ENCODE measurements at regions not wholly inside any gene's neighbourhood (a gene's known extent, or its start where the extent isn't known, plus 50 kb on each side); places are given as distances from the start of the nearest gene placed in this dataset.
A peak's percentile ranks its signal among the peaks of the same experiment; 100 is the strongest.
"Not testable (repeated sequence)": the region's sequence is repeated elsewhere in the genome, so short reads cannot be mapped to it uniquely, and the experiment has no call there.

DNA sequence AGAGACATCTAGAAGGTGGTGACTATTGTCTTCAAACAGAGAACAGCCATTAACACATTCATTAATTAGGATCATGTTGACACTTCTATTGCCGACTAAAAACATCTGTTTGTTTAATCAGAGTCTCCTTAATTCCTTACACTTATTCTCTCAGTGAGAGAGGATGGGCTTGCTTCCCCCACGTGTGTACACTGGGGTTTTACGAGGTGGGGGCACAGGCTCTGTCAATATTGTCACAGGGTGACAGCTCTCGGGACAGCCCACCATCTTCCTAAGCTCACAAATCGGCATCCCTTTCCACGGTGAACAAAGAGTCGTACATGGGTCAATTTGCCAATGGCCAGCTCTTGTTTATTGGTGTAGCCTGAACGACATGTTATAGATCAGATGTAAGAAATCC lies 413.2 kb downstream of the MIAT start:
- DNase-seq, result no peak

DNA sequence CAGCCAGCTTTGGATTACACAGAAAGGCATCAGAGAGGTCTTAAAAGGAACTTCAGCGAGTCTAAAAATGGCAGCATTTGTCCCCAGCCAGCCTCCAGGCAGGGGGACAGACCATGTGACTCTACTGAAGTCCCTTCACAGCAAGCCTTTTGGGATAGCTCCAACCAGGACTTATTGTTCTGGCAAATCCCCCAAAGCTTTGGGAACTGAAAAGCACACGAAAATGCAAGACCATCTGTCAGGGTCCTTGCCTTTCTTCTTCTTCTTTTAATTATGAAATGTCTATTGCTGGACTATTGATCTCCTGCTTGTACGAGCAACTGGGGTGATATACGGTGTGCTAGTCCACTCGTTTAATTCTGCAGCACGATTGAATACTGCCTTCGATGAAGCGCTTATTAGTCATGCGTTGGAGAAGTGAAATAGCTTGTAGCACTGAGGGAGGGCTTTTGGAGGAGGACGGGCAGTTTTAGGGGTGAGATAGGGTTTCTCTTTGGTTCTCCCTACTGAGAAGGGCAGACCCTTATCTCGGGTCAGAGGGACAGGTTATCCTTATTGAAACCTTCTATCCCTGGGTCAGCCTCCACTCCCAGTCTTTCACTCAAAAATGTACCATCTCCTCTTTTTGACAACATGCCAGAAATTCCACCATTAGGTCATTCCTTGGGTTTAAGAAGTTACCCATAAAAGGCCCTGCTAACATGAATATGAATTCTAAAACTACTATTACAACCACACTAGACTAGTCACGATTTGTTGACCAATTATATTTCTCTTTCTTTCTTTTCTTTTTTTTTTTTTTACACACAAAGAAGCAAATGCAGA lies 416.4 kb downstream of the MIAT start:
- DNase-seq, result no peak

GRCh38 chr22:27075028-27075678 lies 417.8 kb downstream of the MIAT start:
- DNase-seq, result peak; percentile 11

- no peak for DNase-seq
These were observed 418.5 kb downstream of the MIAT start for GRCh38 chr22:27075891-27076290.

- not testable (repeated sequence) for DNase-seq
These were observed 420.7 kb downstream of the MIAT start for GRCh38 chr22:27078064-27078463.

- no peak for DNase-seq
These were observed 422.7 kb downstream of the MIAT start for GRCh38 chr22:27080036-27080578.

DNA sequence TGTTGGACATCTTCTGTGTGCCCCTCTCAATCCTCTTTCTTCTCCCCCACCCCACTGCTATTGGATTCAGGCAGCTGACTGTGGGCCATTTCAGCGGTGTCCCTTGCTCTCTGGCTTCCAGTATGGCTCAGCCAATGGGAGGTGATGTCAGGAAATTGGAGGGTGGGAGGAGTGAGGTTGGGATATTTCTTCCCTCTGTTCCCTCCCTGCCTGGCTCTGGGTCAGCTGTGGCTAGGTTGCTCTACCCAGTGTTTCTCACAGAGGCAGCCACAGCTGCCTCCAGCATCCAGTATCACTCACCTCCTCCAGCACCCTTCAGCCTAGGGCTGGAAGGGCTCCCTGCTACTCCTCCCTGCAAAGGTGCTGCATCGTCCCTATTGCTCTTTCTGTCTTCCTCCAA lies 423.5 kb downstream of the MIAT start:
- no peak for DNase-seq

- DNase-seq, result no peak
These were observed 426.2 kb downstream of the MIAT start for GRCh38 chr22:27083610-27084009.

DNA sequence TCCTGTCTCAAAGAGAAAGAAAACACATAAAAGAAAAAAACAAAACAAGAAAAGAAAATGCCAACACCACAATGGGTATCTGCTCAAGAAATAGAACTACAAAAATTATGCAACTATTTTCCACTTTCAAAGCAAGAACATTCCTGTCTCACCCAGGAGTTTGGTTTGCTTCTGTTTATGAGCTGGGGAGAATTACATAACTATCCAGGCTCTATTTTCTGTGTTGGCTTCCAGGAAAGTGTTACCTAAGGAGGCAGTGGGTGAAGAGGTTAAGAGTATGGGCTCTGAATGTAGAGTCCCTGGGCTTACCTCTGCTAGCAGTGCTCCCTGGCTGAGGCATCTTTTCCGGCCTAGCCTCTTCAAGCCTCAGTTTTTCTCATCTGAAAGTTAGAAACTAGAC lies 426.7 kb downstream of the MIAT start:
- no peak for DNase-seq

- no peak for DNase-seq
These were observed 429.0 kb downstream of the MIAT start for GRCh38 chr22:27086080-27087044.

GRCh38 chr22:27087051-27087450 lies 429.7 kb downstream of the MIAT start:
- no peak for DNase-seq

DNA sequence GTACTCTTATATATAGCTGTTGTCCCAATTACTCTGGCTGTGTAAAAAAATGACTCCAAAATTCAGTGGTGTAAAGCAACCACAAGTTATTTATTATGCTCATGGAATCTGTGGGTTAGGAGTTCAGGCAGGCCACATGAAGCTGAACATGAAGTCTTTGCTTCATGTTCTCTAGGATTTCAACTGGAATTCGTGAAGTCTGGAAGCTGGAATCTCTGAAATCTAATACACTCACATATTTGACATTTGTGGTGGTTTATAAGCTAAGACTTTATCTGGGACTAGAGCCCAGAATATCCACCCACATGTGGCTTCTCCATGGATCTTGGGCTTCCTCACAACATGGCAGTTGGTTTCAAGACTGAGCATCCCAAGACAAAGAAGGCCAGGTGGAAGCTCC lies 430.6 kb downstream of the MIAT start:
- no peak for DNase-seq

DNA sequence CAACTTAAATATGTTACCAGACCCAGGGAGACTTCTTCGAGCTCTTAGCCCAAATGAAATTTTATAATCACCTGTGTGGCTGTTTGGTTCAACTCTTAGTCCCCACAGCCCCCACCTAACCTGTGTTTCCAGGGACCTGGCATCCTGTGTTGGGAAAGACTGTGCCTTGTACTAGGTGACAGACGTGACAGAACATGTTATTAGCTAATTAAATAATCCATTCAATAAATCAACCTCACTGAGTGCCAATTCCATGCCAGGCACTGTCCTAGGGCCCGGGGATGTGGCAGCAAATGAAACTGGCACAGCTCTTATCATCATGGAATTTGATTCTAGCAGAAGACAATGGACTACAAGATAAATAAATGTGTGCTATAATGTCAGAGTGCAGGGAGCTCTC lies 431.9 kb downstream of the MIAT start:
- no peak for DNase-seq

DNA sequence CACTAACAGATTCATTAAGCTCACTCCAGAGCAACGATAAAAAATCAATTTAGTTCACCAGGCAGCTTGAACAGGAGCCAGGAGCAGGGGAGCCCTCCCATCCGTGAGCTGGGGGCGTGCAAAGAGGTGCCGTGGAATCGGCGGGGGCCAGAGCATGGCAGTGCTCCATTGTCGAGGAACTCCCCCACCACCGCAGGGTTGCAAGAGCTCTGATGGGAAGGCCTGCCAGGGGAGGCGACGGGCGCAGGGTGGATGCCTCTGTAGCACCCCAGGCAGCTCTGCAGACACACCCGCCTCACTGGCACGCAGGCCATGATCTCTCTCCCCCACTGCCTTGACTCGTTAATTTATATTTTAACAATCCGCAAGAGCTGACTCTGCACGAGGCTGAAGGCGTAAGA lies 433.2 kb downstream of the MIAT start:
- DNase-seq, result no peak

GRCh38 chr22:27093422-27093821 lies 436.0 kb downstream of the MIAT start:
- DNase-seq, result no peak

GRCh38 chr22:27094633-27095308 lies 437.4 kb downstream of the MIAT start:
- DNase-seq, result no peak

GRCh38 chr22:27097506-27097905 lies 440.1 kb downstream of the MIAT start:
- DNase-seq, result no peak

GRCh38 chr22:27097933-27098332 lies 440.5 kb downstream of the MIAT start:
- DNase-seq, result no peak

GRCh38 chr22:27099946-27100722 lies 442.7 kb downstream of the MIAT start:
- DNase-seq, result no peak

GRCh38 chr22:27100789-27101188 lies 443.4 kb downstream of the MIAT start:
- DNase-seq, result no peak

DNA sequence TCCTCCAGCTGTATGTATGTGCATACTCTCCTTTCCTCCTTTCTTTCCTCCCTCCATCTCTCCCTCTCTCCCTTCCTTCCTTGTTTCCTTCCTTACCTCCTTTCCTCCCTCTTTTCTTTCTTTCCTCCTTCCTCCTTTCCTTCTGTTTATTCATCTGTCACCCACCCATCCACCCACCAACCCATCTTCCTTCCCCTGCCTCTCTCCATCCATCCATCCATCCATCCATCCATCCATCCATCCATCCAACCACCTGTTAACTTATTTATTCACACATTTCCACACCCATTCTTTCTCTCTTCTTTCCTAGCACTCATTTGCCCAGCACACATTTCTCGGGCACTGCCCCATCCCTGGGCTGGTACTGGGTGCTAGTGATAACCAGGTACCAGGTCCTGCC lies 443.9 kb downstream of the MIAT start:
- DNase-seq, result no peak

DNA sequence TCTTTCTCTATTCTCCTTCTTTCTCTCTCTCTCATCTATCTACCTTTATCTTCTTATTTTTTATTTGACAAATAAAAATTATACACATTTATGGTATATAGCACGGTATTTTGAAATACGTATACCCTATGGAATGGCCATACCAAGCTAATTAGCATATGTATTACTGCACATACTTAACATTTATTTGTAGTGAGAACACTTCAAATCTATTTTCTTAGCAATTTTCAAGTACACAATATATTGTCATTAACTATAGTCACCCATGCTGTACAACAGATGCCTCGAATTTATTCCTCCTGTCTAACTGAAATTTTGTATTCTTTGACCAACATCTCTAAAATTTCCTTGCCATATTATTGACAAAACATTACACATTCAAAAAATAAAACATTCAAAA lies 447.1 kb downstream of the MIAT start:
- no peak for DNase-seq
